ENCODE measurements at regions not wholly inside any gene's neighbourhood (a gene's known extent, or its start where the extent isn't known, plus 50 kb on each side); places are given as distances from the start of the nearest gene placed in this dataset.

DNA sequence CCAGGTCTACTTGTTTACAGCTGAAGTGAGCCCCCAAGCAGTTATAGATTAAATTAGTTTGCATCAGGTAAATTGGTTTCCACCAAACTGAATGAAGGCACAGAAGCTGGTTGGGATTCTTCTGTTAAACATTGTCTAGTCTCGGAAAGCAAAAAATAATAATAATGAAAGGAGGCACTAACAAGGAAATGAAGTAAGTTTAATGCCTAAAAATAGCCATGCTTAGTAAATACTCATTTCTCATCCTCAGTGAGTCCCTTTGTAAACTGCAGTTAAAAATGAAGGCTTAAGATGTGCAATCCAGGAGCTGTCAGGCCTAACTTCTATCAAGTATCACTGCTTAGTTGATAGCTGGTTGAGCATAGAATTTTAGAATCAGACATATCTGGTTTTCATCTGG is 113.5 kb downstream of the BTG1 start:
- TF ChIP-seq, protein P1, sequence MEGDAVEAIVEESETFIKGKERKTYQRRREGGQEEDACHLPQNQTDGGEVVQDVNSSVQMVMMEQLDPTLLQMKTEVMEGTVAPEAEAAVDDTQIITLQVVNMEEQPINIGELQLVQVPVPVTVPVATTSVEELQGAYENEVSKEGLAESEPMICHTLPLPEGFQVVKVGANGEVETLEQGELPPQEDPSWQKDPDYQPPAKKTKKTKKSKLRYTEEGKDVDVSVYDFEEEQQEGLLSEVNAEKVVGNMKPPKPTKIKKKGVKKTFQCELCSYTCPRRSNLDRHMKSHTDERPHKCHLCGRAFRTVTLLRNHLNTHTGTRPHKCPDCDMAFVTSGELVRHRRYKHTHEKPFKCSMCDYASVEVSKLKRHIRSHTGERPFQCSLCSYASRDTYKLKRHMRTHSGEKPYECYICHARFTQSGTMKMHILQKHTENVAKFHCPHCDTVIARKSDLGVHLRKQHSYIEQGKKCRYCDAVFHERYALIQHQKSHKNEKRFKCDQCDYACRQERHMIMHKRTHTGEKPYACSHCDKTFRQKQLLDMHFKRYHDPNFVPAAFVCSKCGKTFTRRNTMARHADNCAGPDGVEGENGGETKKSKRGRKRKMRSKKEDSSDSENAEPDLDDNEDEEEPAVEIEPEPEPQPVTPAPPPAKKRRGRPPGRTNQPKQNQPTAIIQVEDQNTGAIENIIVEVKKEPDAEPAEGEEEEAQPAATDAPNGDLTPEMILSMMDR (IDR thresholded peaks at IDR 0.05; ENCODE audit: borderline replicate concordance, extremely low read depth, low read length, poor library complexity, severe bottlenecking) = no peak
- TF ChIP-seq EZH2 (IDR thresholded peaks at IDR 0.05; ENCODE audit: borderline replicate concordance, low read depth, low read length, severe bottlenecking) = no peak
